ENCODE measurements at regions not wholly inside any gene's neighbourhood (a gene's known extent, or its start where the extent isn't known, plus 50 kb on each side); places are given as distances from the start of the nearest gene placed in this dataset.
A peak's percentile ranks its signal among the peaks of the same experiment; 100 is the strongest.
"Not testable (repeated sequence)": the region's sequence is repeated elsewhere in the genome, so short reads cannot be mapped to it uniquely, and the experiment has no call there.

GRCh38 chr10:76621886-76622620 lies 1015.6 kb downstream of the KCNMA1 start:
- no peak for ATAC-seq
- H3K4me3 Mint-ChIP-seq: no peak overlapping the region
- no peak for DNase-seq (ENCODE audit: low spot score in 2 of 2)
- H3K9me3 Mint-ChIP-seq: peaks cover 9% of the 10 kb centered on the region
- H3K4me1 Mint-ChIP-seq: no peaks in the 10 kb centered on the region
- H3K36me3 Mint-ChIP-seq: no peaks in the 10 kb centered on the region
- no peak overlapping the region for H3K27ac Mint-ChIP-seq

- no peak overlapping the region for H3K4me3 Mint-ChIP-seq
- DNase-seq (ENCODE audit: low spot score in 2 of 2) (no peak), ATAC-seq (no peak)
- H3K4me1 Mint-ChIP-seq: no peaks in the 10 kb centered on the region
- no peaks in the 10 kb centered on the region for H3K36me3 Mint-ChIP-seq
- H3K27ac Mint-ChIP-seq: no peak overlapping the region
- peaks cover 13% of the 10 kb centered on the region for H3K9me3 Mint-ChIP-seq
Observed at GRCh38 chr10:76618641-76619040, 1019.0 kb downstream of the KCNMA1 start.

GRCh38 chr10:76618171-76618570 lies 1019.4 kb downstream of the KCNMA1 start:
- peak; percentile 34 for ATAC-seq

GRCh38 chr10:76616666-76617065 lies 1020.9 kb downstream of the KCNMA1 start:
- H3K4me1 Mint-ChIP-seq; DNase-seq (ENCODE audit: low spot score in 2 of 2): not testable (repeated sequence)

More at GRCh38 chr10:76618171-76618570, 1019.4 kb downstream of the KCNMA1 start:
- H3K4me3 Mint-ChIP-seq: no peak overlapping the region
- no peaks in the 10 kb centered on the region for H3K36me3 Mint-ChIP-seq
- H3K9me3 Mint-ChIP-seq: peaks cover 13% of the 10 kb centered on the region
- no peaks in the 10 kb centered on the region for H3K4me1 Mint-ChIP-seq
- no peak overlapping the region for H3K27ac Mint-ChIP-seq
- no peak for DNase-seq (ENCODE audit: low spot score in 2 of 2)

GRCh38 chr10:76615049-76615448 lies 1022.6 kb downstream of the KCNMA1 start:
- ATAC-seq: no peak

More at GRCh38 chr10:76616666-76617065, 1020.9 kb downstream of the KCNMA1 start:
- H3K4me3 Mint-ChIP-seq, H3K36me3 Mint-ChIP-seq, H3K27ac Mint-ChIP-seq, ATAC-seq: not testable (repeated sequence)
- H3K9me3 Mint-ChIP-seq: peaks cover 11% of the 10 kb centered on the region

More at GRCh38 chr10:76615049-76615448, 1022.6 kb downstream of the KCNMA1 start:
- DNase-seq (ENCODE audit: low spot score in 2 of 2): no peak
- H3K4me3 Mint-ChIP-seq: no peak overlapping the region
- H3K27ac Mint-ChIP-seq: no peak overlapping the region
- H3K36me3 Mint-ChIP-seq: no peaks in the 10 kb centered on the region
- H3K4me1 Mint-ChIP-seq: no peaks in the 10 kb centered on the region
- H3K9me3 Mint-ChIP-seq: peaks cover 7% of the 10 kb centered on the region
